ENCODE measurements at regions not wholly inside any gene's neighbourhood (a gene's known extent, or its start where the extent isn't known, plus 50 kb on each side); places are given as distances from the start of the nearest gene placed in this dataset.
"Not testable (repeated sequence)": the region's sequence is repeated elsewhere in the genome, so short reads cannot be mapped to it uniquely, and the experiment has no call there.

- not testable (repeated sequence) for TF ChIP-seq HDAC2 (IDR thresholded peaks at IDR 0.05); TAF1 (IDR thresholded peaks at IDR 0.05; ENCODE audit: borderline replicate concordance, low read depth, low read length); RCOR1 (conservative IDR thresholded peaks at IDR 0.05; ENCODE audit: low read depth, low read length)
These were observed 223.9 kb downstream of the CRLF2 start for GRCh38 chrX:988530-988929.
